GM21360 (cell line): ENCODE measurements at regions not wholly inside any gene's neighbourhood (a gene's known extent, or its start where the extent isn't known, plus 50 kb on each side); places are given as distances from the start of the nearest gene placed in this dataset.
"Not testable (repeated sequence)": the region's sequence is repeated elsewhere in the genome, so short reads cannot be mapped to it uniquely, and the experiment has no call there.

ENCODE experiments used
- ATAC-seq: cut with Tn5 transposase; IDR thresholded peaks from one replicate; pipeline ENCODE4 v1.9.1; 2021; ENCODE audit warnings: mild to moderate bottlenecking, moderate library complexity; ENCODE audit not compliant: unreplicated experiment

DNA sequence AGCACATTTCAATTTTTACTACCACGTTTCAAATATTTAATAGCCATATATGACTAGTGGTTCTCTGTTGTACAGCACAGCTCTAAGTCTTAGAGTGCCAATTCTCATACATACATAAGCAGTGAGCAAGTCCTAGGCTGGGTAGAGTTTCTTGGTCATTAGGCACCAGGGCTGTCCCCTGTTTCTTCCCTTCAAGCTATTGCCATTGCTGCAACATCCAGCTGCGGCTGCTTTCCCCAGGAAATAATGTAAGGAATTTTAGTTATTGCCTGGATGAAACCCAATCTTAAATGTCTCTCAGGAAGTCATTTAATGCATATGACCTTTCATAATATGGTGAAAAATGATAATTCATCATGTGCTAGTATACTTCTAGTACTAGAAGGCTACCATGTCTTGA, 74.1 kb upstream of the PPP3CA start:
- no peak for ATAC-seq

DNA sequence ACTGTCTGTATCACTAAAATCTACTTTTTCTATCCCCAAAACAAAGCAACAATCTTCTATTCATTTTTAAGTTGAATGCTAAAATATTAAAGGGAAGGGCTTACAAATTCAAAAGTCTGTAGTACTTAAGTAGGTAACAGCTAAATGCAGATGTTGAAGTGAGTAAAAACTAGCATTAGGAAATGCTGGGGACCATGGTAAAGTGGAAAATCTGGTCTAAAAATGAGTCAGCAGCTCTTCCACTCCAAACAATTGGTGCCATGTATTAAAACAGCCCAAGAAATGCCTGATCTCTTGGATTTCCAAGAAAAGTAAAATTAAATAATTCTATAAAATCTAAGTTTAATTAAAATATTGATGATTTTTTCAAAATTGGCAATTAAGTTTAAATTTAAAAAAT, 73.3 kb upstream of the PPP3CA start:
- ATAC-seq: no peak

DNA sequence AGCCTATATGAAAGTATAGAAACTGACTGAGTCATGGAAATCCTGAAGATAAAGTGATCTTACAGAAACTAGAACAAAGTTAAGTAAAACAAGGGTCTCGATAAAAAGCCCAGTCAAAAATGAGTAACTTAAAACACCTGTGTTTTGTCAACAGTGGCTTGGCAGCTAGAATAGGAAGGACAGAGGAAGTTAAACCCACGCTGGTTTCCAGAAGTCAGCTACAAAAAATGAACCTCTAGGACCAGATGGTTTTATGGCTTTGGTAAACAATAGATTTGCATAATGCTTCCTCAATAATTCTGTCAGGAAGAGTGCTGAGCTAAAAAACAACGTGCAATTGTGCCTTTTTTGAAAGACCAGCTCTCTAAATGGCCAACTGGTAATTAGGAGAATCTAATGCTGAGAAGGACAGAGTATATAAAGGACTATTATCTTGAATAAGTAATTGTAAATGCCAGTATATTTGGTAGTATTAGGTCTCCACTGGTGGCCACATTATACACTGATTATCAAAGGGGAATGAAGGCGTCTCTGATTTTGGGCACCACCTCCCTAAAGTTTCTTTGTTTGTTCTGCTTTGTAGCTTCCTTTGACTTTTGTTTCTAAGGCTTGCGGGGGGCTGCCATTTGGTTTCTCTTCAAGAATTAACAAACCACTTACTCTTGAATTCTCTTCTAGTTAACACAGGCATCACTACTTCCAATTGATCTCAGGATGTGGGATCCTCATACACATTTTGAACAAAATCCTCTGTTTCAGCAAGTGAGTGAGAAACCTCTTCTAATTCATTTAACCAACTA, 72.2 kb upstream of the PPP3CA start:
- peak; percentile 58 for ATAC-seq

DNA sequence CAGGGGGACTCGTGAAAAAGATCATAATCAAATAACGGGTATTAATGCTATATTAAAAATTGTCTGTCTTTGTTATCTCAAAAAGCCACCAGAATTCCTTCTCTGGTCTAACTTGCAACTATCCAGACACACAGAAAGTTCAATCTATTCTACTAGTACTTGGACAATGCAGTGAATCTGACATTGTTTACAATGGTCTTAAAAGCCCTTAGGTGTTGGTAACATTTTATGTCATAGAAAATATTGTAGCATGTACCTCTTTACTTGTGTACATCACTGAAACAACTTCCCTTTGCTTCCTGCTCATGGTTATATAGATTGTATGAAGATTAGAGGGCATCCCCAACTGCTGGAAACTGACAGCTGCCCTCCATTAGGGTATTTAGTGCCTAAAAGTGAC, 71.1 kb upstream of the PPP3CA start:
- ATAC-seq: no peak

DNA sequence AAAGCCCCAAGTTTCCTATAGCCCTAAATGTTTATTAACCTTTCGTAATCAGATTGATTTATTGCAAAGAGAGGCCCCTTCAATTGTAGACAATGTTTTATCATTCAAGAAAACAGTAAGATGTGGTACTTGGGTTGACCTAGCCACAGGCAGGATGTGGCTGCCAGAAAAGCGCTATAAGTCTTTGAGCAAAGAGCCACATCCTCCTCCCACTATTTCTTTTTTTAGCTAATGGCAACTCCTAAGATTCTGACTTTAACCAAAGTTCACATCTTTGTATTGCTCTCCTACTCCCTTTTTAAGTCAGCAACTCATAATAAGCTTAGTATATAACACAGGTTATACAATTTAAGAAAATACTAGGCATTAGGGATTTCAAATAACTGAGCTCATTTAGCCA, 70.7 kb upstream of the PPP3CA start:
- ATAC-seq: peak; percentile 86

DNA sequence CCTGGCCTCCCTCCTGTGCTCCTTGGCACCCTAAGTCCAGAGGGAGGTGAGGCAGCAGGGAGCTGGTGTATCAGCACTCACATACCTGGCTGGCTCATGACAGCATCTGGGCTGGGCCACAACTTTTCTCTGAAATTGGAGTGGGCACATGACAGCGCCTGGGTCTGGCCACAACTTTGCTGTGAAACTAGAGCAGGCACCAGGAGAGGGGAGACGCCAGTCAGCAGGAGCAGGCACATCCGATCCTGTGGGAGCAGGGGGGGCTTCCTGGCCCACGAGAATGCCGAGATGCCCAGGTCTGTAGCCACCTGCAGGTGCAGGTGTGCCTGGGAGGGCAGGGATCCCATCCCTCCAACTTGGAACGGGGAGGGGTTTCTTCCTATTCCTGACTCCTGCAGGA, 69.7 kb upstream of the PPP3CA start:
- ATAC-seq: no peak

DNA sequence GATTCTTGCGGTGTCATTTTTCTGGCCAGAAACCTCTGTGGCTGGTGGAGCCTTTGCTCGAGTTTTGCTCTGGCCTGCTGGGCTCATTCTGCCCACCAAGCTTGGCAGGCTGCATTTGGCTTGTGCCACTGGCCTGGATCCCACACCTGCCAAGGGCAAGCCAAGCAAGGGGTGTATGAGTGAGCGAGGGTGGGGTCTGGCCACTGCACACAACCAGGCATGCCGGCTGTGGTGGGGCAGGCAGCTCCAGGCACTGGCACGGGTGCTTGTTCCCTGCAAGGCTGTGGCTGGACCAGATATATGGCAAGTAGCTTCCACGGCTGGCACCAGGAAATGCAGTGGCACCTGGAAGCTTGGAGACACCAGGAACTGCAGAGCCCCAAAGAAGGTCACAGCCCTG, 68.6 kb upstream of the PPP3CA start:
- ATAC-seq: no peak

DNA sequence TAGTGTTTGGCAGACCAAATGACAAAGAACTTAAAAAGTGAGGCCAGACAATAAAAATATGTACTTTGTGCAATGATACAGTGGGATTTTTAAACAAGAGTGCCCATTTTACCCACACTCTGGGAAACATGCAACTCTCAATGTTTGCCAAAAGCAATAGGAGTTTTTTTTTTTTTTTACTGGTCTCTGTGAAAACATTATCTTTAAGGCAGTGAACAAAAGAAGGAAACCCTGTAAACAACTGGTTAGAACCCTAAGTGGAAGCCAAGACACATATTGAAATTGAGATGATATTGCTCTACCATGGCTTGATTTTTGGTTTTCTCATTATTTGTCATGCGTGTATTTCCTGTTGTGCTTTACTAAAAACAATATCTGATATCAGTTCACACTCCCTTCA, 67.2 kb upstream of the PPP3CA start:
- no peak for ATAC-seq

DNA sequence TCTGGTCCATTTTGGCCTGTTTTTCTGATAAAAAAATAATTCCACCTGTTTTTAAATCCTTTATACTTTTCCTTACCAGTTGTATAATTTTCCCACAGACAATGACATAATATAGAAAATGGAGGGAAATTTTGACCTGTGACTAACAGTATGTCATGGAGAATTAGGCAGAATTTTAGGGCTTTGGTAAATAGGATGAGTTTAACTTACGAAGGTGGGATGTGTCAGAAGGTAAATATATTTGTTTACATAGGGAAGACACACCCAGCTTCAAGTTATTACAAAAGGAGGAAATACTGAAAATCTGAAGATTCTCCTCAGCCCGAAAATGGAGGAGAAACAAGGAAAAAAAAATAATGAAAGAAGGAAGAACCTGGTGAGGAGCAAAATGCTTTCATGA, 64.6 kb upstream of the PPP3CA start:
- ATAC-seq: no peak

DNA sequence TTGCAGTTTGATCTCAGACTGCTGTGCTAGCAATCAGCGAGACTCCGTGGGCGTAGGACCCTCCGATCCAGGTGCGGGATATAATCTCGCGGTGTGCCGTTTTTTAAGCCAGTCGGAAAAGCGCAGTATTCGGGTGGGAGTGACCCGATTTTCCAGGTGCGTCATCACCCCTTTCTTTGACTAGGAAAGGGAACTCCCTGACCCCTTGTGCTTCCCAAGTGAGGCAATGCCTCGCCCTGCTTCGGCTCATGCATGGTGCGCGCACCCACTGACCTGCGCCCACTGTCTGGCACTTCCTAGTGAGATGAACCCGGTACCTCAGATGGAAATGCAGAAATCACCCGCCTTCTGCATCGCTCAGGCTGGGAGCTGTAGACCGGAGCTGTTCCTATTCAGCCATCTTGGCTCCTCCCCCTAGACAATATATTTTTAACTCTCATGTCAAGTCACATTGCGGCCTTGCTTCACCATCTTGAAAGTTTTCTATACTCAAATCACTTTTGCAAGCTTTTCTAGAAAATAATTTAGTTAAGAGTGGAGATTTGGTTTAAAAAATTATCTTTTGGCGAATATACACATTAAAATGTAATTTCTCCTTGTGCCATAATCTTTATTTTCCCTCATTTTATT, 64.1 kb upstream of the PPP3CA start:
- not testable (repeated sequence) for ATAC-seq

DNA sequence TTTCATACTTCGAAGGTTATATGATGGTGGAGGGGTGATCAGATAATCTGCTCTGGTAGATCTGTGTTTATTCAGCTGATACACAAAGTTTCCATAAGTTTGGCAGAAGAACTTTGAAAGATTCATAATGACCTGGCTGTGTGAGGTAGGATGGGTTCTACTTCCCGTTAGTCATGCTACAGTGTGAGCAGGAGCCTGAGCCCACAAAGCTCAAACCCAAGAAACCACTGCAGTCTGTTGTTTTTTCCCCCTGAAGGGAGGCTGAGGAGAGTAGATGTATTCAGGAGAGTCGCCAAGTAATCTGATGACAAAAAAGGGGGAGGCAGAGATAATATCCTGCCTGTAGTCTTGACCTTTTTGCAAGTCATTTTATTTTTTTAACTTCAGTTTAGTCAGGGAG, 52.8 kb upstream of the PPP3CA start:
- no peak for ATAC-seq

DNA sequence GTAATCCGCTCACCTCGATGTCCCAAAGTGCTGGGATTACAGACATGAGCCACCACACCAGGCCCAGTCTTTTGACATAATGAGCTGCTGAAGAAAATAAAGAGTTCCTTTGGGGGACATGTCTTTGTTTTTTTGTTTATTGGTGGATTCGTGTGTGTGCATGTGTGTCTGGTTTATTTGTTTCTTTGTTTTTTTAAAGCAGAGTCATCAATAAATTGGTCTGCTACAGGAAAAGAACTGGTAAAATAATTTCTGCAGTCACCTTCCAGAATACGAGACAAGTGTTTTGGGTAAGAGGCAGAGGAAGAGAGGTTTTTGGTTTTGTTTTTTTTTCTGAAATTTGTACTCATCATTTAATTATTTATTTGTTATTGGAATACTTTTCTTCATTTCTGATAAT, 51.5 kb upstream of the PPP3CA start:
- ATAC-seq: no peak
